ENCODE measurements at regions not wholly inside any gene's neighbourhood (a gene's known extent, or its start where the extent isn't known, plus 50 kb on each side); places are given as distances from the start of the nearest gene placed in this dataset.
A peak's percentile ranks its signal among the peaks of the same experiment; 100 is the strongest.

DNA sequence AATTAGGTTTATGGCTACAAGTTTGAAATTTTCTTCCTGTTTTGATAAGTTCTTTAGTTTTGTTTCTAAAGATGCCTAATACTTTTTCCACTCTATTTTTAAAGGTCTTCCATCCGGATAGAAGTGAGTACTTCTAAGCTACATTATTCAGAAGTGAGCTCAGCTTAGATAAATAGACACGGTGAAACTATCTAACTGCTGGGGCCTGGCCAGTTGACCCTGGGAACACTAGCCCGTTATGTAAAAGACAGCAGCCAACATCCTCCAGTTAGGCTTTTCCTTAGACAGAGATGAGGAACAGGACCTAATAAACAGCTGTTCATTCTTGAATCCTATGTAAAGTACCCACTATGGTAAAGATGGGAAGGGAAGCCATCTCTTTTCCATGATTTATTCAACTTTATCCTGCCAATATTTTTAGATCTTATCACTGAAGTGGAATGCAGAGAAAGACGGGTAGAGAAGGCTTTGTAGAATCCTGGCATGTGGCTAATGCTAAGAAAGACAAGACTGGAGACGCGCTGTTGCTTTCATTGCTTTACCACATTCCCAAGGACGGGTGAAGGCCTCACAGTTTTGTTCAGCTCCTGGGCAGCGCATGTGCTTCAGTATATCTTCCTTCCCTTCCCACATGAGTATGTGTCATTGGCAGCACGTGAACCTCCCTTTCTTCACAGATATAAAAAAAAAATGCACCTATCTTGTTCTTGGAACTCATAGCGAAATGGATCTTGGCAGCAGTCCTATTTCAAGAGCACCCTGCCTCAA is 340.0 kb upstream of the MEOX2 start:
- no peaks in the 10 kb centered on the region for H4K20me1 ChIP-seq (ENCODE audit: insufficient read depth, low read length)
- H3K9ac ChIP-seq (ENCODE audit: low read depth, low read length), result no peak overlapping the region
- peak overlapping the region; percentile 76 for H3K27ac ChIP-seq (ENCODE audit: insufficient read depth, low read length)
- H2BK15ac ChIP-seq (ENCODE audit: low read depth, low read length), result peak overlapping the region; percentile 67
- H2BK120ac ChIP-seq (ENCODE audit: low read depth, low read length), result peak overlapping the region; percentile 97
- no peaks in the 10 kb centered on the region for H3K27me3 ChIP-seq (ENCODE audit: control insufficient read depth, insufficient read depth, low read length)
- ChIA-PET POLR2A (ENCODE audit: unreplicated experiment) (no interaction called here), CTCF (interaction anchor here (0.7 kb wide), 1 partner anchor 9 kb away, joined by 3 read pairs; no protein-coding TSS in a partner anchor)
- in situ Hi-C loops (cut with MboI; ENCODE audit: low sequenced_read_pairs) (no loop called here), dilution Hi-C loops (cut with HindIII; ENCODE audit: low sequenced_read_pairs, unreplicated experiment) (no loop called here), intact Hi-C loops (cut with micrococcal nuclease) (loop anchor here (5.0 kb wide), 1 partner anchor 89 kb away; no protein-coding TSS in a partner anchor)
- H3K4me1 ChIP-seq (ENCODE audit: control insufficient read depth, insufficient read depth, low read length), result peaks cover 22% of the 10 kb centered on the region
- 90% methylated on average over 4 of the region's 10 CpGs; no CpG with 5 or more reads in 1 of the 2 experiments for WGBS, 2 experiments (ENCODE audit: extremely low coverage in 2 of 2, insufficient read length in 1 of 2)
- peak overlapping the region; percentile 95 for H4K91ac ChIP-seq (ENCODE audit: insufficient read depth, low read depth, low read length)
- H3K14ac ChIP-seq (replicated peaks; ENCODE audit: low read depth, low read length), result peak overlapping the region; percentile 90
- no peaks in the 10 kb centered on the region for H3K36me3 ChIP-seq (ENCODE audit: control insufficient read depth, insufficient read depth, low read length)
- BruUV-seq (replicated peaks), result no TSS peak
- H4K5ac ChIP-seq (ENCODE audit: low read depth, low read length), result peak overlapping the region; percentile 96
- no peak overlapping the region for H3K4me3 ChIP-seq (ENCODE audit: insufficient read depth, low read depth, low read length)
- ATAC-seq (ENCODE audit: low read depth) (peak; percentile 85), DNase-seq (peak; percentile 84)
- H3K4me2 ChIP-seq (ENCODE audit: low read depth, low read length), result 0 out of 2 replicates have a peak overlapping the region, but pooled peaks have one; percentile 32
- H3K56ac ChIP-seq (ENCODE audit: extremely low read depth, insufficient read depth, low read length), result peak overlapping the region; percentile 28
- peak overlapping the region; percentile 67 for H2AFZ ChIP-seq (replicated peaks; ENCODE audit: low read length, poor library complexity)
- H3K9me1 ChIP-seq (ENCODE audit: insufficient read depth, low read length), result peaks cover 6% of the 10 kb centered on the region
- H3K23ac ChIP-seq (ENCODE audit: low read depth, low read length), result peak overlapping the region; percentile 96
- peak overlapping the region; percentile 96 for H3K18ac ChIP-seq (ENCODE audit: low read depth, low read length)
- TF ChIP-seq CHD1 (IDR thresholded peaks at IDR 0.05; ENCODE audit: low read depth, low read length), result no peak
- no peak for TF ChIP-seq POLR2A (IDR thresholded peaks at IDR 0.05; ENCODE audit: low read depth, low read length)
- TF ChIP-seq, protein P1, sequence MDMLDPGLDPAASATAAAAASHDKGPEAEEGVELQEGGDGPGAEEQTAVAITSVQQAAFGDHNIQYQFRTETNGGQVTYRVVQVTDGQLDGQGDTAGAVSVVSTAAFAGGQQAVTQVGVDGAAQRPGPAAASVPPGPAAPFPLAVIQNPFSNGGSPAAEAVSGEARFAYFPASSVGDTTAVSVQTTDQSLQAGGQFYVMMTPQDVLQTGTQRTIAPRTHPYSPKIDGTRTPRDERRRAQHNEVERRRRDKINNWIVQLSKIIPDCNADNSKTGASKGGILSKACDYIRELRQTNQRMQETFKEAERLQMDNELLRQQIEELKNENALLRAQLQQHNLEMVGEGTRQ (IDR thresholded peaks at IDR 0.05; ENCODE audit: low read depth, low read length), result peak; percentile 31; the same call in 1 of the 2 replicates
- TF ChIP-seq CEBPB (IDR thresholded peaks at IDR 0.05; ENCODE audit: low read depth, low read length), result no peak
- TF ChIP-seq, protein P2, sequence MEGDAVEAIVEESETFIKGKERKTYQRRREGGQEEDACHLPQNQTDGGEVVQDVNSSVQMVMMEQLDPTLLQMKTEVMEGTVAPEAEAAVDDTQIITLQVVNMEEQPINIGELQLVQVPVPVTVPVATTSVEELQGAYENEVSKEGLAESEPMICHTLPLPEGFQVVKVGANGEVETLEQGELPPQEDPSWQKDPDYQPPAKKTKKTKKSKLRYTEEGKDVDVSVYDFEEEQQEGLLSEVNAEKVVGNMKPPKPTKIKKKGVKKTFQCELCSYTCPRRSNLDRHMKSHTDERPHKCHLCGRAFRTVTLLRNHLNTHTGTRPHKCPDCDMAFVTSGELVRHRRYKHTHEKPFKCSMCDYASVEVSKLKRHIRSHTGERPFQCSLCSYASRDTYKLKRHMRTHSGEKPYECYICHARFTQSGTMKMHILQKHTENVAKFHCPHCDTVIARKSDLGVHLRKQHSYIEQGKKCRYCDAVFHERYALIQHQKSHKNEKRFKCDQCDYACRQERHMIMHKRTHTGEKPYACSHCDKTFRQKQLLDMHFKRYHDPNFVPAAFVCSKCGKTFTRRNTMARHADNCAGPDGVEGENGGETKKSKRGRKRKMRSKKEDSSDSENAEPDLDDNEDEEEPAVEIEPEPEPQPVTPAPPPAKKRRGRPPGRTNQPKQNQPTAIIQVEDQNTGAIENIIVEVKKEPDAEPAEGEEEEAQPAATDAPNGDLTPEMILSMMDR (conservative IDR thresholded peaks at IDR 0.05; ENCODE audit: low read depth, low read length), result no peak
- TF ChIP-seq FOS (IDR thresholded peaks at IDR 0.05; ENCODE audit: low read depth, low read length), result no peak
- TF ChIP-seq RCOR1 (IDR thresholded peaks at IDR 0.05; ENCODE audit: insufficient replicate concordance, low read length), result peak; percentile 26
- peak; percentile 74 for TF ChIP-seq BHLHE40 (IDR thresholded peaks at IDR 0.05; ENCODE audit: low read depth, low read length)
- TF ChIP-seq MAZ (IDR thresholded peaks at IDR 0.05; ENCODE audit: borderline replicate concordance, low read depth, low read length), result no peak
- no peak for TF ChIP-seq RFX5 (IDR thresholded peaks at IDR 0.05; ENCODE audit: low read depth, low read length)
- TF ChIP-seq MXI1 (IDR thresholded peaks at IDR 0.05; ENCODE audit: borderline replicate concordance, low read depth, low read length), result 0 out of 2 replicates have a peak, but pooled peaks have one; percentile 21
- H4K8ac ChIP-seq (ENCODE audit: low read depth in 2 of 2, low read length in 2 of 2), result peak overlapping the region; percentile 62 to 76
- H2BK5ac ChIP-seq (ENCODE audit: low read depth, low read length, poor library complexity, severe bottlenecking), result peak overlapping the region; percentile 96
- H2AK9ac ChIP-seq (replicated peaks; ENCODE audit: low read depth, low read length, poor library complexity), result peak overlapping the region; percentile 12
- no peaks in the 10 kb centered on the region for H3K9me3 ChIP-seq (ENCODE audit: control insufficient read depth, insufficient read depth, low read length)
- peak overlapping the region; percentile 78 for H2AK5ac ChIP-seq (ENCODE audit: low read depth, low read length)
- no peaks in the 10 kb centered on the region for H3K79me1 ChIP-seq (ENCODE audit: low read depth in 1 of 2, low read length in 2 of 2)
- peak overlapping the region; percentile 98 for H2BK20ac ChIP-seq (ENCODE audit: low read depth, low read length)
- H3K4ac ChIP-seq (ENCODE audit: low read depth, low read length), result peak overlapping the region; percentile 93
